SU-DHL-6 (cell line): ENCODE measurements at regions not wholly inside any gene's neighbourhood (a gene's known extent, or its start where the extent isn't known, plus 50 kb on each side); places are given as distances from the start of the nearest gene placed in this dataset.

Experiments used
- CTCF ChIP-seq: fragments of 200-600 bp; sonication (generic); IDR thresholded peaks from one replicate; pipeline ENCODE4 v1.5.1; 2017; ENCODE audit warnings: antibody characterized with exemption, mild to moderate bottlenecking, low read length, moderate library complexity; ENCODE audit not compliant: insufficient read depth, poor library complexity, severe bottlenecking
- EZH2phosphoT487 ChIP-seq: fragments of 200-600 bp; sonication (generic), shearing (Covaris generic); conservative IDR thresholded peaks from 2 replicates; pipeline ENCODE4 v1.6.1; 2018; ENCODE audit warnings: mild to moderate bottlenecking, antibody characterized with exemption, low read length, moderate library complexity, mixed read lengths

- TF ChIP-seq CTCF (no peak), EZH2phosphoT487 (no peak)
Measured at GRCh38 chr1:90833466-90834110, 116.5 kb upstream of the BARHL2 start.
